Stomach (tissue), 8 donors: ENCODE measurements at regions not wholly inside any gene's neighbourhood (a gene's known extent, or its start where the extent isn't known, plus 50 kb on each side); places are given as distances from the start of the nearest gene placed in this dataset.

Experiments
- DNase-seq, 2 donors: peaks; one replicate each; pipeline versions ENCODE4 v3.0.0 to v3.0.0-alpha.2; 2013 to 2019
- H3K27ac ChIP-seq, 5 donors: fragments of 200-600 bp in 4 of 5; sonication (generic) in 4 of 5; one replicate each; pipeline ENCODE4 v1.5.1; 2013 to 2019; ENCODE audit warnings: mild to moderate bottlenecking in 1 of 5, moderate library complexity in 1 of 5
- H3K27me3 ChIP-seq, 3 donors: fragments of 200-600 bp; sonication (generic); one replicate each; pipeline ENCODE4 v1.5.1; 2017 to 2019; ENCODE audit warnings: mixed run types in 1 of 3
- H3K36me3 ChIP-seq, 4 donors: fragments of 200-600 bp; sonication (generic); 1 replicate in 3 of 4; 2 replicates in 1 of 4; pipeline ENCODE4 v1.5.1; 2016 to 2019
- H3K4me1 ChIP-seq, 4 donors: fragments of 200-600 bp; sonication (generic); one replicate each; pipeline ENCODE4 v1.5.1; 2016 to 2019
- H3K4me3 ChIP-seq, 4 donors: fragments of 200-600 bp; sonication (generic) in 3 of 4; one replicate each; pipeline ENCODE4 v1.5.1; 2016 to 2019; ENCODE audit warnings: mild to moderate bottlenecking in 1 of 4
- H3K9me3 ChIP-seq, 4 donors: fragments of 200-600 bp; sonication (generic); one replicate each; pipeline ENCODE4 v1.5.1; 2016 to 2019
- EP300 ChIP-seq: sonication (generic); formaldehyde crosslinking; IDR thresholded peaks from one replicate; pipeline ENCODE4 v1.6.1; 2017; ENCODE audit warnings: antibody characterized with exemption
- POLR2A ChIP-seq, 4 donors: fragments of 450-650 bp; IDR thresholded peaks; one replicate each; pipeline ENCODE4 v1.6.1; 2016; ENCODE audit warnings: antibody characterized with exemption in 4 of 4, control low read depth in 2 of 4, mild to moderate bottlenecking in 1 of 4, moderate library complexity in 1 of 4
- POLR2AphosphoS5 ChIP-seq, 3 donors: sonication (generic); formaldehyde crosslinking; IDR thresholded peaks; one replicate each; pipeline ENCODE4 v1.6.1; 2016; ENCODE audit warnings: antibody characterized with exemption in 3 of 3
- WGBS, 5 donors: extraction: QIAGEN DNeasy Blood & Tissue Kit in 3 of 5; methylation state at CpG; one replicate each; pipeline versions ENCODE4 v1.1.5 to v1.1.7; 2013 to 2018; 5-methylcytosine and 5-hydroxymethylcytosine counted together
- intact Hi-C: fragments of 100-400 bp; cut with DNase I; formaldehyde crosslinking; loops from one replicate; pipeline ENCODE4 v1.15.1; 2023; ENCODE audit warnings: low total_unique reads
- TF ChIP-seq, protein P1 (sequence below), 7 experiments: fragments of 450-650 bp in 4 of 7; fragments of 200-600 bp in 3 of 7; sonication (generic) in 3 of 7; IDR thresholded peaks; one replicate each; pipeline ENCODE4 v1.5.1; 2016 to 2019; ENCODE audit warnings: antibody characterized with exemption in 7 of 7, control low read depth in 2 of 7, mild to moderate bottlenecking in 1 of 7
- donor health status: healthy with polysubstance abuse.
- donor health status: Bipolar disorder and iron deficiency.
- donor health status: healthy.

DNA sequence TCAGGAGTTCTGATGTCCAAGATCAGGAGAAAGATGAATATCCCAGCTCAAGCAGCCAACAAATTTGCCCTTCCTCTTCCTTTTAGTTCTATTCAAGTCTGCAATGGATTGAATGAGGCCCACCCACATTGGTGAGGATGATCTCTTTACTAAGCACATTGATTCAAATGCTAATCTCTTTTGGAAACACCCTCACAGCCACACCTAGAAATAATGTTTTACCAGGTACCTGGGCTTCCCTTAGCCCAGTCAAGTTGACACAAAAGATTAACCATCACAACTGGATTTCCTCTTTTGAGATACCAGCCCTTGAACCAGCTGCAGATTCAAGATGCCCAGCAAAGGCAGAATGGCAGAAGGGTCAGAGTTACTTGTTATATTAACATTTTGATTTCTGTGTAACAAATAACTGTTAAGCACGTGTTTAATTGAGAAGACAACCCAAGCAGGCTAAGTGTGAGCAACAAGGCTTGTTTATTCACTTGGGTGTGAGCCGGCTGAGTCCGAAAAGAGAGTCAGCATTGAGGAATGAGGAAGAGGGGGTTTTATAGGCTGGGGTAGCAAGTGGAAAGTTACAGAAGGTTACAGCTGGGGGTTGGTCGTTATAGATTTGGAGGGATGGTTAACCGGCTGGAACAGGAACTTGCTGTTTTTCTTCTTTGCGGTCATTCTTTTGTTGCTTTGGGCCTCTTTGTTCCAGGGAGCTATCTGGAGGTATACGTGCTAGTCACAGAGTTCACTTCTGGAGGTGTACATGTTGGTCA lies 180.3 kb downstream of the EMP1 start:
- Histone ChIP-seq H3K27ac (peak overlapping the region; percentile 58 to 88 (median 73)), H3K9me3 (peaks cover 0 to 2% (median 0%) of the 10 kb centered on the region in 4 donors), H3K4me1 (peaks cover 0 to 21% (median 15%) of the 10 kb centered on the region in 4 donors), H3K27me3 (no peaks in the 10 kb centered on the region), H3K4me3 (no peak overlapping the region), H3K36me3 (no peaks in the 10 kb centered on the region)
- peak in 2 of 3 donors; percentile 32 to 77 for TF ChIP-seq POLR2AphosphoS5 (IDR thresholded peaks at IDR 0.05)
- TF ChIP-seq, protein P1, sequence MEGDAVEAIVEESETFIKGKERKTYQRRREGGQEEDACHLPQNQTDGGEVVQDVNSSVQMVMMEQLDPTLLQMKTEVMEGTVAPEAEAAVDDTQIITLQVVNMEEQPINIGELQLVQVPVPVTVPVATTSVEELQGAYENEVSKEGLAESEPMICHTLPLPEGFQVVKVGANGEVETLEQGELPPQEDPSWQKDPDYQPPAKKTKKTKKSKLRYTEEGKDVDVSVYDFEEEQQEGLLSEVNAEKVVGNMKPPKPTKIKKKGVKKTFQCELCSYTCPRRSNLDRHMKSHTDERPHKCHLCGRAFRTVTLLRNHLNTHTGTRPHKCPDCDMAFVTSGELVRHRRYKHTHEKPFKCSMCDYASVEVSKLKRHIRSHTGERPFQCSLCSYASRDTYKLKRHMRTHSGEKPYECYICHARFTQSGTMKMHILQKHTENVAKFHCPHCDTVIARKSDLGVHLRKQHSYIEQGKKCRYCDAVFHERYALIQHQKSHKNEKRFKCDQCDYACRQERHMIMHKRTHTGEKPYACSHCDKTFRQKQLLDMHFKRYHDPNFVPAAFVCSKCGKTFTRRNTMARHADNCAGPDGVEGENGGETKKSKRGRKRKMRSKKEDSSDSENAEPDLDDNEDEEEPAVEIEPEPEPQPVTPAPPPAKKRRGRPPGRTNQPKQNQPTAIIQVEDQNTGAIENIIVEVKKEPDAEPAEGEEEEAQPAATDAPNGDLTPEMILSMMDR (IDR thresholded peaks at IDR 0.05) = no peak
- DNase-seq = peak; percentile 35 to 65
- intact Hi-C loops = no loop called here
- WGBS, 5 donors = 38 to 61% (median 55%) methylated on average over 7 of the region's 7 CpGs

DNA sequence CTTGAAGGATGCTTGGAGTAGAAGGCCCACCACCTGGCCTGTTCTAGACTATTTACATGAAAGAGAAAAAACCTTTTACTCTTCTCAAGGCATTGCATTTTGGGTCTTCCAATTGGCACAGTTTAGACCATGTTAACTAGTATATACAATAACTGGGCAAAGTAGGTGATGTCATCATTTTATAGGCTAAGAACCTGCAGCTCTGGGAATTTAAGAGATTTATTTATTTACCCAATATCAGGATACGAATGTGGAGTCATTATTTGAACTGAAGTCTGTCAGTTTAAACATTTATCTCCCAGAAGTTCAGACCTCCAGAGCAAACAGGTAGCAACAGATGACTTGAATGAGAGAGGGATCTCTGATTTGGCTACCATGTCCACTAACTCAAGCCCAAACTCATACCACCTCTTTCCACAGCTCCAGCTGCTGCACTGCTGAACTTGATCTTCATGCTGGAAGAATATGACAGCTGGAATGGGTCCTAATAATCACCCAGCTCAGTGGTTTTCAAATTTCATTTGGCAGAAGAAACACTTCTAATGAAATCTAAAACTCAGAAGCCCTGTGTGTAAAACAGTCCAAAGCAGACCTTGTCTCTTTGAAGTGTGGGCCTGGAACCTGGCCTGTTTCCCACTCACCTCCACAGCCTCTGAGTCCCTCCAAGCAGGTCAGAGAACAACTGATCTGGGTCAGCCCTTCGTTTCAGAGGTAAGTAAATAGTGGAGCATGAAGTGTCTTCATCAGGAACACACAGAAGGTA lies 179.2 kb downstream of the EMP1 start:
- peak overlapping the region; percentile 22 to 88 (median 70) for H3K27ac ChIP-seq
- peaks cover 0 to 21% (median 17%) of the 10 kb centered on the region in 4 donors for H3K4me1 ChIP-seq
- intact Hi-C loops = no loop called here
- no peak for DNase-seq
- H3K9me3 ChIP-seq = peaks cover 0 to 2% (median 0%) of the 10 kb centered on the region in 4 donors
- TF ChIP-seq POLR2A (IDR thresholded peaks at IDR 0.05) (no peak), EP300 (no peak), POLR2AphosphoS5 (IDR thresholded peaks at IDR 0.05) (no peak)
- TF ChIP-seq, protein P1 (IDR thresholded peaks at IDR 0.05) = no peak
- H3K36me3 ChIP-seq = no peaks in the 10 kb centered on the region
- no peak overlapping the region for H3K4me3 ChIP-seq
- 32 to 50% (median 43%) methylated on average over 2 of the region's 2 CpGs for WGBS, 5 donors
- no peaks in the 10 kb centered on the region for H3K27me3 ChIP-seq

DNA sequence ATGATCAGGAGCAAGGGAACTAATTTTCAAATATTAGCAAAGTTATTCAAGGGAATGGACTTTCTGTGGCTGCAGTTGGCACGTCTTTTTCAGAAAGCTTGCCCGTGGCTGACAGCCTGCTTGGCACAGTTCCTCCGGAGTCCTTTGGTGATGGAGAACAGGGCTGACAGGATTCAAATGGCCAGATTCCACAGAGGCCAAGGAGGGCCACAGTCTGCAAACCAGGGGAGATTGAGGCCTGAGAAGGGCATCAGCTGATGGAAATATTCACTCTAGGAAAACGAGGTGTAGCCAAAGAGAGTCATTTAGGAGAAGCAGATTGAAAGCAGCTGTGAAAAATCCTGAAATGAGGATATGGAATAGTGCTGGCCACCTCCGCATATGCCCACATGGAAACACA lies 178.3 kb downstream of the EMP1 start:
- peak overlapping the region in 2 of 5 donors; percentile 84 to 88 for H3K27ac ChIP-seq
- WGBS, 5 donors = 40 to 51% (median 46%) methylated on average over 5 of the region's 5 CpGs
- no peak overlapping the region for H3K4me3 ChIP-seq
- TF ChIP-seq POLR2A (IDR thresholded peaks at IDR 0.05) = no peak
- TF ChIP-seq POLR2AphosphoS5 (IDR thresholded peaks at IDR 0.05) = no peak
- TF ChIP-seq, protein P1 (IDR thresholded peaks at IDR 0.05) = no peak
- TF ChIP-seq EP300 = no peak
- peaks cover under 1 to 22% (median 17%) of the 10 kb centered on the region in 4 donors for H3K4me1 ChIP-seq
- DNase-seq = peak in 1 of 2 donors; percentile 73
- H3K27me3 ChIP-seq = no peaks in the 10 kb centered on the region
- H3K36me3 ChIP-seq = no peaks in the 10 kb centered on the region
- intact Hi-C loops = no loop called here
- peaks cover 0 to 2% (median 0%) of the 10 kb centered on the region in 4 donors for H3K9me3 ChIP-seq

GRCh38 chr12:13373803-13374202 lies 177.3 kb downstream of the EMP1 start:
- DNase-seq = no peak
- Histone ChIP-seq H3K9me3 (peaks cover 0 to 2% (median 0%) of the 10 kb centered on the region in 4 donors), H3K27me3 (no peaks in the 10 kb centered on the region), H3K27ac (no peak overlapping the region), H3K4me1 (peaks cover 3 to 32% (median 21%) of the 10 kb centered on the region in 4 donors), H3K4me3 (no peak overlapping the region), H3K36me3 (no peaks in the 10 kb centered on the region)
- WGBS, 5 donors = 85 to 96% (median 90%) methylated on average over 2 of the region's 2 CpGs
- intact Hi-C loops = no loop called here
- TF ChIP-seq, protein P1 (IDR thresholded peaks at IDR 0.05) = no peak
- TF ChIP-seq POLR2A (IDR thresholded peaks at IDR 0.05) (no peak), POLR2AphosphoS5 (IDR thresholded peaks at IDR 0.05) (no peak), EP300 (no peak)
